ENCODE measurements at regions not wholly inside any gene's neighbourhood (a gene's known extent, or its start where the extent isn't known, plus 50 kb on each side); places are given as distances from the start of the nearest gene placed in this dataset.

GRCh38 chr3:194031867-194032635 lies 103.9 kb upstream of the HES1 start:
- Histone ChIP-seq H3K36me3 (ENCODE audit: low read depth) (no peaks in the 10 kb centered on the region), H3K27ac (ENCODE audit: poor library complexity, severe bottlenecking) (no peak overlapping the region), H3K4me3 (ENCODE audit: severe bottlenecking) (no peak overlapping the region), H3K9me3 (ENCODE audit: severe bottlenecking) (no peaks in the 10 kb centered on the region), H3K27me3 (ENCODE audit: insufficient read depth, poor library complexity, severe bottlenecking) (no peaks in the 10 kb centered on the region), H3K4me1 (ENCODE audit: insufficient read depth, poor library complexity, severe bottlenecking) (peaks cover 7% of the 10 kb centered on the region)
- DNase-seq (ENCODE audit: low spot score) (no peak), ATAC-seq (ENCODE audit: low read depth) (no peak)
- TF ChIP-seq, protein P1, sequence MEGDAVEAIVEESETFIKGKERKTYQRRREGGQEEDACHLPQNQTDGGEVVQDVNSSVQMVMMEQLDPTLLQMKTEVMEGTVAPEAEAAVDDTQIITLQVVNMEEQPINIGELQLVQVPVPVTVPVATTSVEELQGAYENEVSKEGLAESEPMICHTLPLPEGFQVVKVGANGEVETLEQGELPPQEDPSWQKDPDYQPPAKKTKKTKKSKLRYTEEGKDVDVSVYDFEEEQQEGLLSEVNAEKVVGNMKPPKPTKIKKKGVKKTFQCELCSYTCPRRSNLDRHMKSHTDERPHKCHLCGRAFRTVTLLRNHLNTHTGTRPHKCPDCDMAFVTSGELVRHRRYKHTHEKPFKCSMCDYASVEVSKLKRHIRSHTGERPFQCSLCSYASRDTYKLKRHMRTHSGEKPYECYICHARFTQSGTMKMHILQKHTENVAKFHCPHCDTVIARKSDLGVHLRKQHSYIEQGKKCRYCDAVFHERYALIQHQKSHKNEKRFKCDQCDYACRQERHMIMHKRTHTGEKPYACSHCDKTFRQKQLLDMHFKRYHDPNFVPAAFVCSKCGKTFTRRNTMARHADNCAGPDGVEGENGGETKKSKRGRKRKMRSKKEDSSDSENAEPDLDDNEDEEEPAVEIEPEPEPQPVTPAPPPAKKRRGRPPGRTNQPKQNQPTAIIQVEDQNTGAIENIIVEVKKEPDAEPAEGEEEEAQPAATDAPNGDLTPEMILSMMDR (IDR thresholded peaks at IDR 0.05; ENCODE audit: poor library complexity, severe bottlenecking) = no peak

GRCh38 chr3:194032828-194033435 lies 103.0 kb upstream of the HES1 start:
- TF ChIP-seq, protein P1 (IDR thresholded peaks at IDR 0.05; ENCODE audit: poor library complexity, severe bottlenecking) = no peak
- H3K36me3 ChIP-seq (ENCODE audit: low read depth) = no peaks in the 10 kb centered on the region
- no peaks in the 10 kb centered on the region for H3K27me3 ChIP-seq (ENCODE audit: insufficient read depth, poor library complexity, severe bottlenecking)
- H3K27ac ChIP-seq (ENCODE audit: poor library complexity, severe bottlenecking) = no peak overlapping the region
- ATAC-seq (ENCODE audit: low read depth) (no peak), DNase-seq (ENCODE audit: low spot score) (no peak)
- peaks cover 7% of the 10 kb centered on the region for H3K4me1 ChIP-seq (ENCODE audit: insufficient read depth, poor library complexity, severe bottlenecking)
- no peak overlapping the region for H3K4me3 ChIP-seq (ENCODE audit: severe bottlenecking)
- H3K9me3 ChIP-seq (ENCODE audit: severe bottlenecking) = no peaks in the 10 kb centered on the region

DNA sequence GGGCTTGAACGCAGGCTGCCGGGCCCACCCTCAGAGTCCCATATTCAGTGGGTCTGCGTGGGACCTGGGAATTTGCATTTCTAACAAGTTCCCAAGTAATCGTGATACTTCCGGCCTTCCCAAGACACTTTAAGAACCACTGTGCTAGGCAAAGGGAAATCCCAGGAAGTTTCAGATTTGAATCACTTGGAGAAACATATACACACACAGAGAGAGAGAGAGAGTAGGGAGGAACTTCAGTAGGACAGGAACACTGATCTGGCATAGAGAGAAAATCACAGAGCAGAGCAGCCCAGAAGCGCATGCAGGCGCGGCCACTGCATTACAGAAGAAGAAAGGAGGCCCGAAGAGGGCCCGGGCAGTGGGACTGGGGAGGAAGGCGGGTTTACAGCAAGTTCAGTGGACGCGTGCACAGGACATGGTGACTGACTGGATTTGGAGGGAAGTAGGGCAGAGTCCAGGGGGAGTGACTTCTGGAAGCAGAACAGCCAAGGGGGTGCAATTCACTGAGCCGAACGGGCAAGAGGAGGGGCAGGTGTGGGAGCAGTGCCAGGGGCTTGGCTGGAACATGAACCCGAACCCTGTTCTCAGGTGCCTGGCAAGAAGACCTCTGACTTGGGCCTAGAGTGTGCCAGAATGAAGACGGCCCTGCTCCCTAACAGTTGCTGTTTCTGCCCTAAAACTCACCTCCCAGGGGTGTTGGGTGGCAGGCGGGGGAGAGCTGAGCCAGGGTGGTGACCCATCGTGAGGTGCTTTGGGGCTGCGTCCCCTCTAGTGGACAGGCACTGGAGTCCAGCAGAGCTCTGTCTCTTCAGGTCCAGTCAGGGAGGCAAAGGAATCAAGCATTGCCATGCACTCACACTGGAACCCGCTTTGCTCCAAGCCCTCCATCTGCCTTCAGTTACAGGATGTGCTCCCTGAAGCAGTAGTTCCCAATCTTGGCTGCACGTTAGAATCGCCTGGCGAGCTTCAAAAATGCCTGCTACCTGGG lies 101.3 kb upstream of the HES1 start:
- H3K9me3 ChIP-seq (ENCODE audit: severe bottlenecking) = no peaks in the 10 kb centered on the region
- TF ChIP-seq, protein P1 (IDR thresholded peaks at IDR 0.05; ENCODE audit: poor library complexity, severe bottlenecking) = no peak
- peaks cover 7% of the 10 kb centered on the region for H3K4me1 ChIP-seq (ENCODE audit: insufficient read depth, poor library complexity, severe bottlenecking)
- ATAC-seq (ENCODE audit: low read depth) = no peak
- H3K27ac ChIP-seq (ENCODE audit: poor library complexity, severe bottlenecking) = no peak overlapping the region
- H3K4me3 ChIP-seq (ENCODE audit: severe bottlenecking) = no peak overlapping the region
- no peaks in the 10 kb centered on the region for H3K27me3 ChIP-seq (ENCODE audit: insufficient read depth, poor library complexity, severe bottlenecking)
- no peaks in the 10 kb centered on the region for H3K36me3 ChIP-seq (ENCODE audit: low read depth)
- DNase-seq (ENCODE audit: low spot score) = no peak

- H3K27me3 ChIP-seq (ENCODE audit: insufficient read depth, poor library complexity, severe bottlenecking) = no peaks in the 10 kb centered on the region
- TF ChIP-seq, protein P1 (IDR thresholded peaks at IDR 0.05; ENCODE audit: poor library complexity, severe bottlenecking) = no peak
- no peaks in the 10 kb centered on the region for H3K9me3 ChIP-seq (ENCODE audit: severe bottlenecking)
- no peak for DNase-seq (ENCODE audit: low spot score)
- no peak overlapping the region for H3K27ac ChIP-seq (ENCODE audit: poor library complexity, severe bottlenecking)
- no peaks in the 10 kb centered on the region for H3K36me3 ChIP-seq (ENCODE audit: low read depth)
- H3K4me3 ChIP-seq (ENCODE audit: severe bottlenecking) = no peak overlapping the region
- no peak for ATAC-seq (ENCODE audit: low read depth)
- H3K4me1 ChIP-seq (ENCODE audit: insufficient read depth, poor library complexity, severe bottlenecking) = peaks cover 2% of the 10 kb centered on the region
Observed at GRCh38 chr3:194035406-194036138, 100.4 kb upstream of the HES1 start.

Data from RWPE2 (cell line).